Lower lobe of right lung (tissue), 2 donors: ENCODE measurements at regions not wholly inside any gene's neighbourhood (a gene's known extent, or its start where the extent isn't known, plus 50 kb on each side); places are given as distances from the start of the nearest gene placed in this dataset.

ENCODE experiments used
- ATAC-seq, 2 donors: fragments of 200-7000 bp; cut with Tn5 transposase; one replicate each; pipeline ENCODE4 v1.9.1; 2020 to 2022; ENCODE audit warnings: mild to moderate bottlenecking in 2 of 2, moderate library complexity in 2 of 2
- DNase-seq: peaks from one replicate; pipeline ENCODE4 v3.0.0-alpha.2; 2020
- H3K27ac ChIP-seq: fragments of 200-600 bp; one replicate; pipeline ENCODE4 v1.8.0; 2022
- H3K27me3 ChIP-seq: fragments of 200-600 bp; one replicate; pipeline ENCODE4 v1.8.0; 2022; ENCODE audit warnings: low read depth
- H3K36me3 ChIP-seq: fragments of 200-600 bp; one replicate; pipeline ENCODE4 v1.8.0; 2022; ENCODE audit warnings: mild to moderate bottlenecking
- H3K4me1 ChIP-seq: fragments of 200-600 bp; one replicate; pipeline ENCODE4 v1.8.0; 2022
- H3K4me3 ChIP-seq: fragments of 200-600 bp; one replicate; pipeline ENCODE4 v1.8.0; 2022; ENCODE audit warnings: mild to moderate bottlenecking
- H3K9me3 ChIP-seq: fragments of 200-600 bp; one replicate; pipeline ENCODE4 v1.8.0; 2022
- CTCF ChIP-seq: fragments of 200-600 bp; IDR thresholded peaks from one replicate; pipeline ENCODE4 v1.8.0; 2022; ENCODE audit warnings: antibody characterized with exemption, mild to moderate bottlenecking
- intact Hi-C: fragments of 100-400 bp; cut with DNase I; formaldehyde crosslinking; loops from one replicate; pipeline ENCODE4 v1.11.0; 2022
- donor health status: DM: no; HTN: yes; CAD: no; lungs with severe emphysema.

- no peak for TF ChIP-seq CTCF
These were observed 1312.0 kb upstream of the WWC1 start for GRCh38 chr5:166979307-166979895.

GRCh38 chr5:166980666-166981065, 1310.8 kb upstream of the WWC1 start:
- H3K36me3 ChIP-seq, result no peaks in the 10 kb centered on the region
- no peak overlapping the region for H3K27ac ChIP-seq
- no peak overlapping the region for H3K4me3 ChIP-seq
- ATAC-seq, result no peak
- intact Hi-C loops, result no loop called here
- no peaks in the 10 kb centered on the region for H3K9me3 ChIP-seq
- no peak for DNase-seq
- peaks cover 9% of the 10 kb centered on the region for H3K27me3 ChIP-seq
- H3K4me1 ChIP-seq, result no peaks in the 10 kb centered on the region
- no peak for TF ChIP-seq CTCF

More at GRCh38 chr5:166979307-166979895, 1312.0 kb upstream of the WWC1 start:
- Histone ChIP-seq H3K27ac (no peak overlapping the region), H3K9me3 (no peaks in the 10 kb centered on the region), H3K27me3 (peaks cover 9% of the 10 kb centered on the region), H3K4me3 (peak overlapping the region; percentile 47), H3K4me1 (no peaks in the 10 kb centered on the region), H3K36me3 (no peaks in the 10 kb centered on the region)
- no peak for DNase-seq
- no peak for ATAC-seq
- intact Hi-C loops, result no loop called here

- H3K27ac ChIP-seq, result no peak overlapping the region
- H3K36me3 ChIP-seq, result no peaks in the 10 kb centered on the region
- no peaks in the 10 kb centered on the region for H3K4me1 ChIP-seq
- TF ChIP-seq CTCF, result no peak
- peaks cover 9% of the 10 kb centered on the region for H3K27me3 ChIP-seq
- H3K4me3 ChIP-seq, result no peak overlapping the region
- intact Hi-C loops, result no loop called here
- DNase-seq (no peak), ATAC-seq (no peak)
- H3K9me3 ChIP-seq, result no peaks in the 10 kb centered on the region
These were observed 1309.2 kb upstream of the WWC1 start for GRCh38 chr5:166982226-166982625.

GRCh38 chr5:166991601-166992000, 1299.8 kb upstream of the WWC1 start:
- ATAC-seq (no peak), DNase-seq (no peak)
- H3K9me3 ChIP-seq, result no peaks in the 10 kb centered on the region
- no peaks in the 10 kb centered on the region for H3K27me3 ChIP-seq
- no peak overlapping the region for H3K27ac ChIP-seq
- TF ChIP-seq CTCF, result no peak
- no peaks in the 10 kb centered on the region for H3K36me3 ChIP-seq
- H3K4me3 ChIP-seq, result no peak overlapping the region
- H3K4me1 ChIP-seq, result no peaks in the 10 kb centered on the region
- intact Hi-C loops, result no loop called here

- TF ChIP-seq CTCF, result no peak
- ATAC-seq, result no peak
- Histone ChIP-seq H3K36me3 (no peaks in the 10 kb centered on the region), H3K9me3 (no peaks in the 10 kb centered on the region), H3K27ac (no peak overlapping the region), H3K27me3 (no peaks in the 10 kb centered on the region), H3K4me3 (no peak overlapping the region), H3K4me1 (no peaks in the 10 kb centered on the region)
- intact Hi-C loops, result no loop called here
- DNase-seq, result no peak
These were observed 1299.3 kb upstream of the WWC1 start for GRCh38 chr5:166992108-166992507.
